DMS53 (cell line): ENCODE measurements at regions not wholly inside any gene's neighbourhood (a gene's known extent, or its start where the extent isn't known, plus 50 kb on each side); places are given as distances from the start of the nearest gene placed in this dataset.
A peak's percentile ranks its signal among the peaks of the same experiment; 100 is the strongest.
"Not testable (repeated sequence)": the region's sequence is repeated elsewhere in the genome, so short reads cannot be mapped to it uniquely, and the experiment has no call there.

ENCODE experiments used
- DNase-seq: peaks from one replicate; lab custom pipeline; 2025; lab: John Stamatoyannopoulos, UW

- DNase-seq = no peak
These were observed 218.6 kb downstream of the LURAP1L start for GRCh38 chr9:12993466-12993865.

- no peak for DNase-seq
These were observed 222.2 kb downstream of the LURAP1L start for GRCh38 chr9:12997009-12997408.

- no peak for DNase-seq
These were observed 227.3 kb downstream of the LURAP1L start for GRCh38 chr9:13001989-13002580.

GRCh38 chr9:13002740-13003139 is 227.9 kb downstream of the LURAP1L start:
- peak; percentile 7 for DNase-seq

GRCh38 chr9:13009871-13010270 is 235.1 kb downstream of the LURAP1L start:
- DNase-seq = no peak

- DNase-seq = no peak
These were observed 239.4 kb downstream of the LURAP1L start for GRCh38 chr9:13013991-13014883.

GRCh38 chr9:13017260-13017659 is 242.4 kb downstream of the LURAP1L start:
- DNase-seq = no peak

- DNase-seq = no peak
These were observed 245.6 kb downstream of the LURAP1L start for GRCh38 chr9:13020146-13021040.

- no peak for DNase-seq
These were observed 247.9 kb downstream of the LURAP1L start for GRCh38 chr9:13022756-13023155.

- peak; percentile 58 for DNase-seq
These were observed 248.7 kb downstream of the LURAP1L start for GRCh38 chr9:13023498-13023897.

GRCh38 chr9:13026956-13027355 is 252.1 kb downstream of the LURAP1L start:
- no peak for DNase-seq

- DNase-seq = no peak
These were observed 251.6 kb downstream of the MPDZ start for GRCh38 chr9:13027879-13028278.

GRCh38 chr9:13032585-13032984 is 246.9 kb downstream of the MPDZ start:
- DNase-seq = no peak

GRCh38 chr9:13033959-13034693 is 245.4 kb downstream of the MPDZ start:
- peak; percentile 63 for DNase-seq

GRCh38 chr9:13034694-13035002 is 244.8 kb downstream of the MPDZ start:
- DNase-seq = peak; percentile 4

GRCh38 chr9:13035822-13036221 is 243.7 kb downstream of the MPDZ start:
- DNase-seq = no peak

- not testable (repeated sequence) for DNase-seq
These were observed 241.7 kb downstream of the MPDZ start for GRCh38 chr9:13037808-13038207.

- DNase-seq = no peak
These were observed 231.5 kb downstream of the MPDZ start for GRCh38 chr9:13047827-13048587.

- peak; percentile 8 for DNase-seq
These were observed 230.3 kb downstream of the MPDZ start for GRCh38 chr9:13049223-13049622.

- no peak for DNase-seq
These were observed 226.0 kb downstream of the MPDZ start for GRCh38 chr9:13053504-13053903.

- no peak for DNase-seq
These were observed 225.1 kb downstream of the MPDZ start for GRCh38 chr9:13054389-13054788.
